CD4-positive, alpha-beta T cell (primary cell): ENCODE measurements at regions not wholly inside any gene's neighbourhood (a gene's known extent, or its start where the extent isn't known, plus 50 kb on each side); places are given as distances from the start of the nearest gene placed in this dataset.
"Not testable (repeated sequence)": the region's sequence is repeated elsewhere in the genome, so short reads cannot be mapped to it uniquely, and the experiment has no call there.

Experiments
- ATAC-seq: fragments of 200-7000 bp; cut with Tn5 transposase; one replicate; pipeline ENCODE4 v1.10.0; 2022; ENCODE audit warnings: mild to moderate bottlenecking; ENCODE audit not compliant: poor library complexity
- CTCF ChIA-PET: fragments of 350-600 bp; sonication (Branson Sonifier 250); formaldehyde crosslinking; loops from one replicate; lab custom pipeline; 2021; ENCODE audit warnings: antibody characterized with exemption, inconsistent platforms; lab: Charles Lee
- POLR2A ChIA-PET: fragments of 350-600 bp; sonication (Branson Sonifier 250); formaldehyde crosslinking; loops from one replicate; lab custom pipeline; 2021; ENCODE audit warnings: antibody characterized with exemption, inconsistent platforms; lab: Charles Lee
- DNase-seq, 14 experiments: peaks; one replicate each; pipeline ENCODE4 v3.0.0-alpha.2; 2013 to 2020; ENCODE audit warnings: mixed read lengths in 2 of 14
- H3K27ac ChIP-seq, 2 donors: one replicate each; pipeline versions ENCODE4 v1.5.1 to v1.7.0; 2013; ENCODE audit warnings: low read length in 2 of 2, low read depth in 1 of 2, mild to moderate bottlenecking in 1 of 2
- H3K27me3 ChIP-seq, 2 experiments: 1 replicate in 1 of 2; 2 replicates in 1 of 2; pipeline versions ENCODE4 v1.6.1 to v1.7.0; 2013; ENCODE audit warnings: low read length in 2 of 2, control low read depth in 1 of 2, mild to moderate bottlenecking in 1 of 2, moderate library complexity in 1 of 2; ENCODE audit not compliant: insufficient read depth in 2 of 2, control insufficient read depth in 1 of 2
- H3K36me3 ChIP-seq: one replicate; pipeline ENCODE4 v1.6.1; 2013; ENCODE audit warnings: low read length, control low read depth; ENCODE audit not compliant: insufficient read depth
- H3K4me1 ChIP-seq: one replicate; pipeline ENCODE4 v1.6.1; 2013; ENCODE audit warnings: low read length, control low read depth; ENCODE audit not compliant: insufficient read depth
- H3K4me3 ChIP-seq: one replicate; pipeline ENCODE4 v1.5.1; 2013; ENCODE audit warnings: mild to moderate bottlenecking, low read length, moderate library complexity
- H3K9me3 ChIP-seq, 2 experiments: 1 replicate in 1 of 2; 2 replicates in 1 of 2; pipeline versions ENCODE4 v1.6.1 to v1.7.0; 2013; ENCODE audit warnings: low read length in 2 of 2, mild to moderate bottlenecking in 2 of 2, control low read depth in 1 of 2, moderate library complexity in 1 of 2; ENCODE audit not compliant: control insufficient read depth in 1 of 2, insufficient read depth in 1 of 2
- H3K27ac Mint-ChIP-seq: one replicate; pipeline ENCODE4 v1.8.0; 2020; ENCODE audit warnings: mixed read lengths
- H3K27me3 Mint-ChIP-seq: one replicate; pipeline ENCODE4 v1.8.0; 2021; ENCODE audit warnings: mixed read lengths
- H3K36me3 Mint-ChIP-seq: one replicate; pipeline ENCODE4 v1.8.0; 2021; ENCODE audit warnings: low read depth, mixed read lengths
- H3K4me1 Mint-ChIP-seq: one replicate; pipeline ENCODE4 v1.8.0; 2021; ENCODE audit warnings: low read depth, mixed read lengths
- H3K4me3 Mint-ChIP-seq: one replicate; pipeline ENCODE4 v1.8.0; 2020; ENCODE audit warnings: mild to moderate bottlenecking, mixed read lengths
- H3K9me3 Mint-ChIP-seq: one replicate; pipeline ENCODE4 v1.8.0; 2020; ENCODE audit warnings: mixed read lengths
- CTCF ChIP-seq: fragments of 200-600 bp; IDR thresholded peaks from one replicate; pipeline ENCODE4 v1.8.0; 2022; ENCODE audit warnings: antibody characterized with exemption, mild to moderate bottlenecking
- intact Hi-C, 2 experiments: fragments of 100-400 bp; cut with DNase I in 1 of 2; cut with micrococcal nuclease in 1 of 2; formaldehyde crosslinking; loops; one replicate each; pipeline versions ENCODE4 v1.15.1 to v1.9.0; 2023 to 2025; cut with DNase I, micrococcal nuclease

GRCh38 chr2:54030396-54030741 is 59.6 kb upstream of the PSME4 start:
- Histone ChIP-seq H3K36me3 (no peaks in the 10 kb centered on the region), H3K4me1 (no peaks in the 10 kb centered on the region), H3K27me3 (no peaks in the 10 kb centered on the region), H3K4me3 (no peak overlapping the region), H3K9me3 (no peaks in the 10 kb centered on the region), H3K27ac (no peak overlapping the region)
- H3K4me3 Mint-ChIP-seq = no peak overlapping the region
- no peaks in the 10 kb centered on the region for H3K9me3 Mint-ChIP-seq
- TF ChIP-seq CTCF = no peak
- CTCF ChIA-PET = no interaction called here
- peaks cover 5% of the 10 kb centered on the region for H3K36me3 Mint-ChIP-seq
- DNase-seq = no peak
- peaks cover 2% of the 10 kb centered on the region for H3K4me1 Mint-ChIP-seq
- no peak overlapping the region for H3K27ac Mint-ChIP-seq
- H3K27me3 Mint-ChIP-seq = no peaks in the 10 kb centered on the region
- POLR2A ChIA-PET = no interaction called here
- no peak for ATAC-seq
- intact Hi-C loops = no loop called here

GRCh38 chr2:54029721-54030395 is 59.1 kb upstream of the PSME4 start:
- ChIA-PET POLR2A (no interaction called here), CTCF (no interaction called here)
- Mint-ChIP-seq H3K9me3 (no peaks in the 10 kb centered on the region), H3K4me1 (peaks cover 8% of the 10 kb centered on the region), H3K4me3 (no peak overlapping the region), H3K27me3 (no peaks in the 10 kb centered on the region), H3K36me3 (peaks cover 5% of the 10 kb centered on the region), H3K27ac (no peak overlapping the region)
- no peak overlapping the region for H3K27ac ChIP-seq
- DNase-seq (no peak), ATAC-seq (no peak)
- no peak for TF ChIP-seq CTCF
- H3K36me3 ChIP-seq = no peaks in the 10 kb centered on the region
- no peaks in the 10 kb centered on the region for H3K27me3 ChIP-seq
- no peak overlapping the region for H3K4me3 ChIP-seq
- no peaks in the 10 kb centered on the region for H3K4me1 ChIP-seq
- H3K9me3 ChIP-seq = no peaks in the 10 kb centered on the region
- intact Hi-C loops = no loop called here

- H3K36me3 ChIP-seq, H3K9me3 ChIP-seq, H3K27me3 Mint-ChIP-seq, H3K4me3 Mint-ChIP-seq, H3K4me1 ChIP-seq, H3K27ac ChIP-seq, H3K27me3 ChIP-seq, DNase-seq, H3K9me3 Mint-ChIP-seq, H3K4me3 ChIP-seq, intact Hi-C loops, POLR2A ChIA-PET, ATAC-seq, CTCF ChIA-PET: not testable (repeated sequence)
- Mint-ChIP-seq H3K36me3 (peaks cover 21% of the 10 kb centered on the region), H3K4me1 (peaks cover 15% of the 10 kb centered on the region), H3K27ac (peak overlapping the region; percentile 9)
Observed at GRCh38 chr2:54025463-54026075, 54.8 kb upstream of the PSME4 start.

- no peak for TF ChIP-seq CTCF
- Histone ChIP-seq H3K4me3 (no peak overlapping the region), H3K27me3 (no peaks in the 10 kb centered on the region), H3K27ac (no peak overlapping the region), H3K4me1 (no peaks in the 10 kb centered on the region), H3K9me3 (peaks cover 6 to 15% of the 10 kb centered on the region in 2 experiments), H3K36me3 (no peaks in the 10 kb centered on the region)
- POLR2A ChIA-PET = no interaction called here
- no peak for DNase-seq
- CTCF ChIA-PET = no interaction called here
- Mint-ChIP-seq H3K27ac (no peak overlapping the region), H3K4me3 (no peak overlapping the region), H3K36me3 (peaks cover 21% of the 10 kb centered on the region), H3K27me3 (no peaks in the 10 kb centered on the region), H3K9me3 (peaks cover 4% of the 10 kb centered on the region), H3K4me1 (peaks cover 15% of the 10 kb centered on the region)
- ATAC-seq = no peak
- intact Hi-C loops = no loop called here
Observed at GRCh38 chr2:54024576-54024975, 53.8 kb upstream of the PSME4 start.
